SK-N-SH treated with all-trans-retinoic acid at 6 μM for 48 hours (cell line): ENCODE measurements at regions not wholly inside any gene's neighbourhood (a gene's known extent, or its start where the extent isn't known, plus 50 kb on each side); places are given as distances from the start of the nearest gene placed in this dataset.

ENCODE experiments used
- CSRNP3 ChIP-seq: fragments of 250-450 bp; sonication (Bioruptor Pico); IDR thresholded peaks from 2 replicates; pipeline ENCODE4 v1.5.1; 2021; ENCODE audit warnings: mild to moderate bottlenecking, moderate library complexity
- ISL1 ChIP-seq: fragments of 250-450 bp; sonication (Bioruptor Pico); IDR thresholded peaks from 2 replicates; pipeline ENCODE4 v2.1.2; 2022; ENCODE audit warnings: mild to moderate bottlenecking, moderate library complexity
- PATZ1 ChIP-seq: fragments of 250-450 bp; sonication (Bioruptor Pico); IDR thresholded peaks from 2 replicates; pipeline ENCODE4 v1.8.0; 2020; ENCODE audit warnings: mild to moderate bottlenecking, moderate library complexity, borderline replicate concordance
- POU6F1 ChIP-seq: fragments of 250-450 bp; sonication (Bioruptor Pico); IDR thresholded peaks from 2 replicates; pipeline ENCODE4 v1.8.0; 2021; ENCODE audit warnings: low read depth, mild to moderate bottlenecking, moderate library complexity, borderline replicate concordance
- SNAI2 ChIP-seq: fragments of 250-450 bp; sonication (Bioruptor Pico); IDR thresholded peaks from 2 replicates; pipeline ENCODE4 v1.5.0; 2020; ENCODE audit warnings: mild to moderate bottlenecking, moderate library complexity
- TSHZ2 ChIP-seq: fragments of 250-450 bp; sonication (Bioruptor Pico); IDR thresholded peaks from 2 replicates; pipeline ENCODE4 v1.5.0; 2020; ENCODE audit warnings: mild to moderate bottlenecking, moderate library complexity
- ZC3H10 ChIP-seq: fragments of 250-450 bp; sonication (Bioruptor Pico); IDR thresholded peaks from 2 replicates; pipeline ENCODE4 v1.5.1; 2021; ENCODE audit warnings: mild to moderate bottlenecking, moderate library complexity

- TF ChIP-seq PATZ1 (no peak), ISL1 (CRISPR knock-in tag) (no peak), ZC3H10 (CRISPR knock-in tag) (no peak), TSHZ2 (CRISPR knock-in tag) (no peak), SNAI2 (CRISPR knock-in tag) (no peak), POU6F1 (no peak), CSRNP3 (no peak)
Measured at GRCh38 chr1:234667600-234668576, 57.9 kb upstream of the IRF2BP2 start.
